ENCODE measurements at regions not wholly inside any gene's neighbourhood (a gene's known extent, or its start where the extent isn't known, plus 50 kb on each side); places are given as distances from the start of the nearest gene placed in this dataset.

GRCh38 chr12:81956468-81956860, 197.3 kb upstream of the PPFIA2 start:
- DNase-seq (ENCODE audit: low read depth): no peak
- TF ChIP-seq CTCF (conservative IDR thresholded peaks at IDR 0.05; ENCODE audit: low read length): no peak

GRCh38 chr12:81953541-81953940, 194.4 kb upstream of the PPFIA2 start:
- H3K4me3 ChIP-seq (ENCODE audit: low read length): no peak overlapping the region
- TF ChIP-seq CTCF (conservative IDR thresholded peaks at IDR 0.05; ENCODE audit: low read length): no peak
- DNase-seq (ENCODE audit: low read depth): no peak

More at GRCh38 chr12:81956468-81956860, 197.3 kb upstream of the PPFIA2 start:
- H3K4me3 ChIP-seq (ENCODE audit: low read length): no peak overlapping the region

- no peak overlapping the region for H3K4me3 ChIP-seq (ENCODE audit: low read length)
- DNase-seq (ENCODE audit: low read depth): no peak
- no peak for TF ChIP-seq CTCF (conservative IDR thresholded peaks at IDR 0.05; ENCODE audit: low read length)
These were observed 191.7 kb upstream of the PPFIA2 start for GRCh38 chr12:81950871-81951270.

GRCh38 chr12:81949841-81950308, 190.7 kb upstream of the PPFIA2 start:
- DNase-seq (ENCODE audit: low read depth): no peak
- TF ChIP-seq CTCF (conservative IDR thresholded peaks at IDR 0.05; ENCODE audit: low read length): no peak
- H3K4me3 ChIP-seq (ENCODE audit: low read length): no peak overlapping the region

- no peak overlapping the region for H3K4me3 ChIP-seq (ENCODE audit: low read length)
- TF ChIP-seq CTCF (conservative IDR thresholded peaks at IDR 0.05; ENCODE audit: low read length): no peak
- DNase-seq (ENCODE audit: low read depth): no peak
These were observed 190.3 kb upstream of the PPFIA2 start for GRCh38 chr12:81949416-81949815.

GRCh38 chr12:81944886-81945285, 185.7 kb upstream of the PPFIA2 start:
- no peak overlapping the region for H3K4me3 ChIP-seq (ENCODE audit: low read length)
- TF ChIP-seq CTCF (conservative IDR thresholded peaks at IDR 0.05; ENCODE audit: low read length): no peak
- DNase-seq (ENCODE audit: low read depth): no peak

- no peak for DNase-seq (ENCODE audit: low read depth)
- no peak overlapping the region for H3K4me3 ChIP-seq (ENCODE audit: low read length)
- no peak for TF ChIP-seq CTCF (conservative IDR thresholded peaks at IDR 0.05; ENCODE audit: low read length)
These were observed 183.4 kb upstream of the PPFIA2 start for GRCh38 chr12:81942594-81942993.

All from AG10803 (cell line).